ENCODE measurements at regions not wholly inside any gene's neighbourhood (a gene's known extent, or its start where the extent isn't known, plus 50 kb on each side); places are given as distances from the start of the nearest gene placed in this dataset.

GRCh38 chr2:84129018-84129417 is 330.1 kb downstream of the SUCLG1 start:
- TF ChIP-seq CTCF (IDR thresholded peaks at IDR 0.05; ENCODE audit: insufficient read depth, low read length, poor library complexity, severe bottlenecking) = no peak
- no peak for TF ChIP-seq EZH2phosphoT487 (conservative IDR thresholded peaks at IDR 0.05; ENCODE audit: low read length)

Measured in SU-DHL-6 (cell line).